ENCODE measurements at regions not wholly inside any gene's neighbourhood (a gene's known extent, or its start where the extent isn't known, plus 50 kb on each side); places are given as distances from the start of the nearest gene placed in this dataset.

GRCh38 chr4:129561886-129562671 lies 466.1 kb downstream of the C4orf33 start:
- H3K36me3 ChIP-seq (ENCODE audit: control insufficient read depth, insufficient read depth, low read length) = no peaks in the 10 kb centered on the region
- TF ChIP-seq, protein P1, sequence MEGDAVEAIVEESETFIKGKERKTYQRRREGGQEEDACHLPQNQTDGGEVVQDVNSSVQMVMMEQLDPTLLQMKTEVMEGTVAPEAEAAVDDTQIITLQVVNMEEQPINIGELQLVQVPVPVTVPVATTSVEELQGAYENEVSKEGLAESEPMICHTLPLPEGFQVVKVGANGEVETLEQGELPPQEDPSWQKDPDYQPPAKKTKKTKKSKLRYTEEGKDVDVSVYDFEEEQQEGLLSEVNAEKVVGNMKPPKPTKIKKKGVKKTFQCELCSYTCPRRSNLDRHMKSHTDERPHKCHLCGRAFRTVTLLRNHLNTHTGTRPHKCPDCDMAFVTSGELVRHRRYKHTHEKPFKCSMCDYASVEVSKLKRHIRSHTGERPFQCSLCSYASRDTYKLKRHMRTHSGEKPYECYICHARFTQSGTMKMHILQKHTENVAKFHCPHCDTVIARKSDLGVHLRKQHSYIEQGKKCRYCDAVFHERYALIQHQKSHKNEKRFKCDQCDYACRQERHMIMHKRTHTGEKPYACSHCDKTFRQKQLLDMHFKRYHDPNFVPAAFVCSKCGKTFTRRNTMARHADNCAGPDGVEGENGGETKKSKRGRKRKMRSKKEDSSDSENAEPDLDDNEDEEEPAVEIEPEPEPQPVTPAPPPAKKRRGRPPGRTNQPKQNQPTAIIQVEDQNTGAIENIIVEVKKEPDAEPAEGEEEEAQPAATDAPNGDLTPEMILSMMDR (IDR thresholded peaks at IDR 0.05; ENCODE audit: insufficient read depth, low read length, poor library complexity, severe bottlenecking) = no peak
- no peak overlapping the region for H3K4me3 ChIP-seq (replicated peaks; ENCODE audit: low read depth, low read length)
- DNase-seq (ENCODE audit: extremely low read depth, insufficient read length) = no peak
- H3K27me3 ChIP-seq (replicated peaks; ENCODE audit: control insufficient read depth, insufficient read depth, low read length) = no peaks in the 10 kb centered on the region

DNA sequence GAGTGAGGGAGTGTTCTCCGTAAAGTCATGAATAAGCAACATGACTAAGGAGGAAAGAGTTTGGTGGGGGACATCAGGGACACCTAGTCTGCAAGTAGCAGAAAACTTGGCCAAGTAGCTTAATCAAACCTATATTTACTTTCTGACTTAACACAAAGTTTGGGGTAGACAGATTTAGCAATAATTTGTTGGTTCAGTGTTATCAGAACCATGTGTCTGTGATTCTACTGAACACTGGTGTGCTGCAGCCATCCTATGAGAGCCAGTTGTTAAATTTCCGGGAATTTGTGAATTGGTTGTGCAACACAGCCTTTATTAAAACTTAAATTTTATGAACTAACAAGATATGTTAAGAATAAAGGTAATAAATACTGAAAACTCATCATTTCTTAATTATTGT lies 469.3 kb downstream of the C4orf33 start:
- Histone ChIP-seq H3K27me3 (replicated peaks; ENCODE audit: control insufficient read depth, insufficient read depth, low read length) (no peaks in the 10 kb centered on the region), H3K4me3 (replicated peaks; ENCODE audit: low read depth, low read length) (no peak overlapping the region), H3K36me3 (ENCODE audit: control insufficient read depth, insufficient read depth, low read length) (no peaks in the 10 kb centered on the region)
- no peak for DNase-seq (ENCODE audit: extremely low read depth, insufficient read length)
- TF ChIP-seq, protein P1 (IDR thresholded peaks at IDR 0.05; ENCODE audit: insufficient read depth, low read length, poor library complexity, severe bottlenecking) = no peak

DNA sequence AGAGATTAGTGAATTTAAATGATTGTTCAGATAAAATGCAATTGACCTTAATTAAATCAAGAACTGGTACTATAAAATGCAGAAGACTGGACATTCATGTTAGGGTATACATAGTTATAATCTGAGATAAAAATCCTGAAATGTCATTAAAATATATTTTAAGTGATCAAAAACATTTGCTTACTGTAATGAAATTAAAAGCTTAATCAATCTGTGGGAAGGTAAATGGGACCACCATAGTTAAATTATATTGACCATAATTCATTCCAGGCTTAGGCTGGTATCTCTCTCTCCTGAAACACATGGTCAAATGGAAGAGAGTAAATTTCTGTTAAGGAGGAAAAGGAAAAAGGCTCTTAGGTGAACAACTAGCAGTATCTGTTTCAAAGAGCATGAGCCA lies 474.4 kb downstream of the C4orf33 start:
- no peaks in the 10 kb centered on the region for H3K36me3 ChIP-seq (ENCODE audit: control insufficient read depth, insufficient read depth, low read length)
- no peak overlapping the region for H3K4me3 ChIP-seq (replicated peaks; ENCODE audit: low read depth, low read length)
- no peak for DNase-seq (ENCODE audit: extremely low read depth, insufficient read length)
- no peaks in the 10 kb centered on the region for H3K27me3 ChIP-seq (replicated peaks; ENCODE audit: control insufficient read depth, insufficient read depth, low read length)
- TF ChIP-seq, protein P1 (IDR thresholded peaks at IDR 0.05; ENCODE audit: insufficient read depth, low read length, poor library complexity, severe bottlenecking) = no peak

- Histone ChIP-seq H3K4me3 (replicated peaks; ENCODE audit: low read depth, low read length) (no peak overlapping the region), H3K27me3 (replicated peaks; ENCODE audit: control insufficient read depth, insufficient read depth, low read length) (no peaks in the 10 kb centered on the region), H3K36me3 (ENCODE audit: control insufficient read depth, insufficient read depth, low read length) (no peaks in the 10 kb centered on the region)
- DNase-seq (ENCODE audit: extremely low read depth, insufficient read length) = no peak
- TF ChIP-seq, protein P1 (IDR thresholded peaks at IDR 0.05; ENCODE audit: insufficient read depth, low read length, poor library complexity, severe bottlenecking) = no peak
Observed at GRCh38 chr4:129578336-129578735, 482.4 kb downstream of the C4orf33 start.

GRCh38 chr4:129581305-129581704 lies 485.4 kb downstream of the C4orf33 start:
- TF ChIP-seq, protein P1 (IDR thresholded peaks at IDR 0.05; ENCODE audit: insufficient read depth, low read length, poor library complexity, severe bottlenecking) = no peak
- no peaks in the 10 kb centered on the region for H3K36me3 ChIP-seq (ENCODE audit: control insufficient read depth, insufficient read depth, low read length)
- H3K27me3 ChIP-seq (replicated peaks; ENCODE audit: control insufficient read depth, insufficient read depth, low read length) = no peaks in the 10 kb centered on the region
- no peak for DNase-seq (ENCODE audit: extremely low read depth, insufficient read length)
- no peak overlapping the region for H3K4me3 ChIP-seq (replicated peaks; ENCODE audit: low read depth, low read length)
